ENCODE measurements at regions not wholly inside any gene's neighbourhood (a gene's known extent, or its start where the extent isn't known, plus 50 kb on each side); places are given as distances from the start of the nearest gene placed in this dataset.

DNA sequence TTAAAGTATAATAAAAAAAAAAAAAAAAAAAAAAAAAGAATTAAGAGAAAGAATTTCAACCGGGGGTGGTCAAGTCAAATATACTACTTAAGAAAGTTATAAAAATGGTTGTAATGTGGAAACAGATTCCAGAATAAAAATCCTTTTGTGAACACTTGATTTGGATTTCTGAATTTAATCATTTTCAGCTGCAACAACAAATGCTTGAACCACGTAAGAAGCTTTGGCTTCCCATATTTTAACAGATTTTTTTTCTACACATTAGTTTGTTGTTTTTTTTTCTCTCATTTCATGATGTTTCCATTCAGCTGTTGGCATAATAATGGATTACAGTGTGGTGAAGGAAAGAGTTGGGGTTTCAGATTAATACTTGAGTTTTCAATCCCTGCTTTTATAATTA is 137.3 kb upstream of the AGR3 start:
- no peak for DNase-seq

DNA sequence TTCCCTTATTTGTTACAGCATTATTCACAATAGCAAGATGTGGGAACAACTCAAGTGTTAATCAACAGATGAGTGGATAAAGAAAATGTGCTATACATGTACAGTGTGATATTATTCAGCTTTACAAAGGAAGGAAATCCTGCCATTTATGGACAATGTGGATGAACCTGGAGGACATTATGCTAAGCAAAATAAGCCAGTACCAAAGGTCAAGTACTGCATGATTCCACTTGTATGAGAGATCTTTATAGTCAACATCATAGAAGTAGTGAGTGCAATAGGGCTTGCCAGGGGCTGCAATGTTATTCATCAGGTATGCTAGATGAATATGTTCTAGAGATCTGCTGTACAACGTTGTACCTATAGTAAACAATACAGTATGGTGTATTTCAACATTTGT is 138.5 kb upstream of the AGR3 start:
- no peak for DNase-seq

DNA sequence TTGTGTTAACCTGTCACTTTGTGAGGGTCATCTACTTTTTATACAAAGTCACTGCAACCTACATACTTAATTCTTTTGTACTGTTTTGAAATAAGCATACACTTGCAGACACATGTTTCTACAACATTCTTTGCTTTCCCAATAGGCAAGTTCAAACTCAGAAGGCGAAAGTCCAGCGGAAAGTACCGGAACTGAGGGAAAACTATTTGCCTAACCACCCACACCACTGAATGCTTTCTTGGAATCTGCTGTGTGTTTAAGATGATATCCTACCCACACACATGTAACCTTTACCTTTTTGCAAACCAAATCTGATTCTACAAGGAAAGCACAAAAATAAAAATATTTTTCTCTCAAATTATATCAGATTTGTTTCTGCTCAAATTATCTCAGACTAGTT is 139.4 kb upstream of the AGR3 start:
- no peak for DNase-seq

DNA sequence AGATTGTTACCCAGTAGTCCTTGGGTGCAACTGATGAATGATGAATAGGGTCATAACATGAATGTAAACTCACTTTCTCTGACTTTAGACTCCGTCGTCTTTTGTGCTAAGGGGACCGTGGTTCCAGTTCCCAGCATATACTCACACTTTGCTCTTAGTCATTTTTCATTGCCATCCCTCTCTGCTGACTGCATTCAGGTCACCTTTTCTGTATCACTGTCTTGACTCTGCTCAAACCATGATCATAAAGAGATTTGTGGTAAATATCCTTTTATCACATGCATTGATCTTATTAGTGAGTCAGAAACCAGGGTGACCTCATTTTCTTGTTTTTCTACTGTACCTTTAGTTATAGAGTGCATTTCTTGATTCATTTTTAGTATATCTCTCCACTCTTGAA is 141.1 kb upstream of the AGR3 start:
- no peak for DNase-seq

DNA sequence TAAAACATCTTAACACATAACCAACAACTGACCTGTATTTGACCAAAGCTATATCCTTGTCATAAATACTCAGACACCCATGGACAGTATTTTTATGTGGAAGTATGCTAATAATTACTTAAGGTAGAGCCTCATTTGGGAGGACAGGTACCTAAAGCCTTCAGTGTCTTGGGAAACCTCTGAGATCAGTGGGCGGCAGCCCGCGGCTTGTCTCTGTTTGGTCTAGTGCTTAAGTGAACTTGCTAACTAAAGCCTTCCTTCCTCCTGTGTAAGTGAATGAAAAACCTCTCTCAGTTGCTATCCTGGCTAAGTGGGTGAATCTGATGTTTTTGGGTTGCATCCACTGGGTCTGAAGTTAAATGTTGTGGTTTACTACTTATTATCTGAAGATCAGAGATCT is 144.5 kb upstream of the AGR3 start:
- DNase-seq = no peak

DNA sequence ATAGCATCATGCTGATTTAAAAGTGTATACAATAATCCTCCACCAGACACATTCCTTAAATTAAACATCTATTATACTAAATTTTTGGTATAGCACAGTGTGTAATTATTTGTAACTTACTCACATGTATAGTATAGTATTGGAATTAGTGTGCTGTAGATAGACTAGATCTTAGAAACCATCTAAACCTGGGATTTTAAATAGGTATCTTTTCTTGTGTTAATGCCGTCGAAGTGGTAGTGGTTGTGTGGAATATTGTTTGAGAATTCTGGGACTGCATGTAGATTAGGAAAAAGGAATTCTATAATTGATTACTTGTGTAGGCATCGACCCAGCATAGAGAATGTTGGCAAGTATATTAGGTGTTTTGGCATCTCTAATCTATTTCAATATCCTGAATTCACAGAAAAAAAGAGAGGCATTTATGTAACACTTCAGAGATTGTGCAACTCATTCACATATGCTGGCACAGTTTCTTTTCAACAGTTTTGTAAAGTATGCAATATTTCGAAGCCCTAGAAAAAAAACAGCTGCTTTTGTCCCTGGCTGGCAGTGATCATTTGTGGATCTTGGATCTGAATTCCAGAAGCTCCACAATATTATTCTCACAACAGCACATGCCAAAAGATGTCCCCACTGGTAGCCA is 145.5 kb upstream of the AGR3 start:
- DNase-seq = no peak

DNA sequence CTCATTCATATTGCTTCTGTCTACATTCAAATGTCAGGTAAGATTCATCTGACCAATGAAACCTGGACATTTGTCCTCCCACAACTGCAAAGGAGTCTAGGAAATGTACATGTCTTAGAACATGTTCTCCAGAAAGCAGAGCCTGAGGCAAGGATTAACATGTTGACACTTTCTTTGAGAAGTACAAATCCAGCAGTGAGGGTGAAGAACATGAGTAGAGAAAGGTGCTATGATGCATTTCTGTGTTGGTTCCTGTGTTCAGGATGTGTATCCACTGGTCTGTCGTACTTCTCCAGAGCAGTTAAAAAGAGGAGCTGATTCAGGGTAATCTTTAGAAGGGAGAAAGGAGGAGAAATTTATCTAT is 146.0 kb upstream of the AGR3 start:
- no peak for DNase-seq

DNA sequence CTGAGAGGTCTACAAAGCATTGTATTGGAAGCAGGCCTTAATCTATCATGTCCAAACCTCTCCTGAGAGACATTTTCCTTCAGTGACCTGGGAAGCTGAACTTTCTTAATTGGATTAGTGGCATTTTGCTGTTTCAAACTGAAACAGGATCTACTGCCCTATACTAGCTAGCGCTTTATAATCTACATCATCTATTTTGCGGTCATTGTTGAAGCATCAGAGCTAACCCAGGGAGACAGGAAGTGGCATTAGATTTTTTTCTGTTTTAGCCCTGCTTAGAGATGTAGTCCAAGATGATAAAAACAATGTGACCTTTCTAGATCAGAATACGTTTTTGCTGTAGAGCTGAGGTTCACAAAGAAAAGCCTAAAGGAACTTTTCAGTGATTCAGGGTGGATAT is 147.4 kb upstream of the AGR3 start:
- DNase-seq = no peak

DNA sequence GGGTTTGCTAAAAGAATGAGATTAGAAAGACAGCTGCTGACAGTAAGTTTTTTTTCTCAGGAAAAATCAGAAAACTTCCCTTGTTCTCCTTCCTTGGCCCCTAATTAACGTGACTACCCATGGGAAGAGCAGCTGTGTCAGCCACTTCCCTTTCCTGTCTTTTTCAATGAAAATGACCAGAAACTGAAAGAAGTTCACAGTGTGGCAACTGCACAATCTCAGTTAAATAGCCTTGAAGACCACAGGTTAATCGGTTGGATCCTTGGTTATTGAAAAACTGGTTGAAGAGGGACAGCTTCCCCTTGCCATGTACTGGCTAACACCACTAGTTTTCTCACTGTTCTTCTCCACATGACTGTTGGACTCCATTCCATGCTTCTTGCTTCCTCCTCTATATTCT is 148.8 kb upstream of the AGR3 start:
- no peak for DNase-seq

DNA sequence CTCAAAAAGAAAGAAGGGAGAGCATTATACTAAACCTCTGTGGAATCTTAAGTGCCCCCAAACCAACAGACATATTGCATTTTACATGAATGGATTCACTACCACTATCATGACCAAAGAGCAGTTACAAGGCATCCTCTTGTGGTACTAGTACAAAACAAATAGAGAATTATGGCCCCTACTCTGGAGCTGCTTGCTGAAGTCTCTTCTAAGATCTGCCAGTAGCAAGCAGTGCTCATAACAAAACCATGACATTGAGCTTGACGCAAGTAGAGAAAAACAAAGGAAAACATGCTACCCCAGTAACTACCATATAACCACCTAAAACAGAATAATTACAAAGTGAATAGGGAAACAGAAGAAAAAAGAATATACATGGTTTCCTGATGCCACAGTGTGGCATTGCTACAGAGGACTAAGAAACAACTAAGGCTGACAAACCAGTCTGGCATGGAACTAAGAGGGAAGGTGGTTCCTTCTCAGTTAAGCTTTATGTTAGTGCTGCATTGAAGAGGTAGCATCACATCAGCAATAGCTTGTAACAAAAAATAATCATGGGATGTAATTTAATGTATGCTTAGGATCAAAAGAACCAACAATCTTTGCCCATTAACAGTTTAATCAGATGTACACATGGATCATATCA is 150.2 kb upstream of the AGR3 start:
- DNase-seq = no peak

DNA sequence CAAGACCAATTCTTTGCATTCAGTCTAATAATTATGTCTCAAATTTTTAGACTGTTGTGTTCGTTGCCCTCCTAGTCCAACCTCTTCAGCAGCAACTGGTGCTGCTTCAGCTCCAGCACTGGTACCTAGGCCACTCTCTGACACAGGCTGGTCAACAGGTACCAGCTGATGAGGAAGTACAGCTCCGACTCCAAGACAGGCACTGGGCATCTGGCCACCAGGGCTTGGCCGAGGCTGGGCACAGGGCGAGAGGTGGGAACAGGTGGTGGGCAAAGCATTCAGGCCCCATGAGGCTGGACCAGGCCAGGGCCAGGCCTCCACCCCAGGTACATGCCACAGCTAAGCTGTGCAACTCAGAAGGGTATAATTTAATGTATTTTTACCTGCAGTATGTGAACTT is 151.5 kb upstream of the AGR3 start:
- no peak for DNase-seq

DNA sequence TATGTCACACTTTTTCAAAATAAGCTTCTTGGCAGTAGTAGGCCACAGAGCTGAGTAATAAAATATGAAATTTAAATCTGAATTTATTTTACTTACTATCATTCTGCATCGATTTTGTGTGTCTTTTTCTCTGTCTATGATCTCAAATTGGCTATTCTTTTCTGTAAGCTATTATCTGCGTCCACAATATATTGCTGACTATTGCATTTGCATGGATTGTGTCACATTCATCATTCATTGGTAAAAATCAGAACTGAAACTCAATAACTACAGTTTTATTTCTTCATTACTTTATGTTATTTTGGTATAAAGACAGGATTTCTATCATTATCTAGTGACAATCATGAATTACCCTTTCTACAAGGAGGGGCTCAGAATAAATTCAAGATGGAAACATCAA is 154.8 kb upstream of the AGR3 start:
- DNase-seq = no peak

DNA sequence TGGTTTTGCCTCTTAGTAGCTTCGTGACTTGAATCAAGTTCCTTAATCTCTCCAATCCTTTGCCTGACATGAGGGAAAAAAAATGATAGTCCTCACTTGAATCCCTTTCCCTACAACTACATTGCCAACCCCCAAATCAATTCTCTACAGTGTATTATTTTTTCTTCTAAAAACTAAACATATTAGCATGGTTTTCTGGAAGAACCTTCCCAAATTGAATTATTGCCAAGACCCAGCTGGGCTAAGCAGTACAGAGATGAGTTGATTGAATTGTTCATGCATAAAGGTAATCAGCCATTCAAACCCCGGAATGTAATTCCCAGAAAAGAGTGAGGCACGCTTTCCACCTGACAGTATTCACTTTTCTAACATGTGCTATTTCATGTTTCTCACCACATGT is 155.6 kb upstream of the AGR3 start:
- DNase-seq = no peak

DNA sequence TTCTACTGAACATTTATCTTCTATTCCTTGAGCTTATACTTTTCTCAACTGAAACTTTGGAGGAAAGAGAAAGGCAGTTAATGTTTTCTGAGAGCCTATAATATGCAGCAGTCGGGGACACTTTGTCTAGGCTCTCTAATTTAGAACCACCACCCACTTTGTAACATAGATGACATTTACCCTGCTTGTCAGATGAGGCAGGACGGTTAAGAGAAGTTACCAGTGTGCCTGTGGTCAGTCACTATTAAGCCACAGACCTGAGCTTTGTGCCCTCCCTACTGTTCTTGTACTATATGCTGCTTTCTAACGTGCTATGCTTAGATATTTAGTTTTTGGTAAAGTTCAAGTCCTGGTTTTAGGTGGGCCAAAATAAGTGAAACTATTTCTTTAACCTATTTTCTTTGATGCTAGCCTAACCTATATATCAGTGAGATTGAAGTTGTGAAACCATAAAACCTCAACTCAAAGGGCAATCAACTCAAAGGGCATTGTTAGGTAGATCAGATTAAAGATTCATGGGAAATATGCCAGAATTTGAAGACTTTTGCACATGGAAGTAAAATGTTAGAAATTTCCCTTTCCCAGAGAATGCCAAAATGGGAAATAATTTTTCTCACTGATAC is 156.5 kb upstream of the AGR3 start:
- no peak for DNase-seq

DNA sequence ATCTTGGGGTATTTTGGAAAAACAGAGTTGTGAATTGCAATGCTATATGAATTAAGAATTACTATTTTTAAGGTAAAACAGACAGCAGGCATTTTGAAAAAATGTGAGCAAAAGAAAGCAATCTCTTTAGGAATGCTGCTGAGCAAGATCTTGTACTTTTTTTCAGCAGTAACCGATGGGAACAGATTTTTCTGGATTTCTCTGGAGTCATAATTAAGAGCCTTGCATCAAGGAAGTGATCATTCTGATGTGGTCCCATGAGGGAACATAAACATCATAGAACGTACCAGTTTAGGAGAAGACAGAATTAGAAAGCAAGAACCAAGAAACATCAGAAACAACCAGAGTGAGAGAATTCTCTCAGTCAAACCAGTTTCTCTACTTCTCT is 157.0 kb upstream of the AGR3 start:
- DNase-seq = no peak

DNA sequence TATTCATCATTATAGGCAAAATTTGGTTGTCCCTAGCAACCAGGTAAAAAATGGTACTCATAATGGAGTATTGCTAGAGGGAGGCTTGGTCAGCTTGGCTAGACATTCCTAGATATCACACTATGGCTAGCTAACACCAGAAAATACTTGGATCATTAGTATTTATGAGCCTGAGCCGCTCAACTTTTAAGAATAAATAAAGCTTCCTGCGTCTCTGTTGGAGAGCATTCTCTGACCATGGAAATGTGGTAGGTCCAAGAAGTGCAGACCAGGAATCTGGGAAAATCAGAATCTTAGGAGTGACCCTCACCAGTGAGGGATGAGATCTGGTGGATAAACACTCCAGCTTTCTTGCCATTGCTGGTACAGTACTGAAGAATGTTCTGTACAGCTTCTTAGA is 157.6 kb upstream of the AGR3 start:
- DNase-seq = no peak

DNA sequence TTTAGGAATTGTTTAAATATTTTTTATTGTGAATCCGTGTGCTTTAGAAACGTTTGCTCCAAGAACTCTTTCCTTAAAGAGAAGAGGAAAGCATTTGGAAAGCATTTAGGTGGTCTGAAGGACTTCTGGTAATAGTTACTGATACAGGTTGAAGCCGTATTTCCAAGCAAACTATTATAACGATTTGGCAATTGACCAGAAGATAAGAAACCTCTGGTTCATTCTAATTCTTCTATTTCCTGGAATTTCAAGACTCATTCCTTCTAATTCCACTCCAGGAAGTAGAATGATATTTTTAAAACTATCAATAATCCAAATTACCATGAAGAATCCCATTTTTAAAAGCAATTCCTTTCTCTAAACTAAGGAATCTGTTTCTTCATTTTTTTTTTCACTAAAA is 158.9 kb upstream of the AGR3 start:
- DNase-seq = no peak

DNA sequence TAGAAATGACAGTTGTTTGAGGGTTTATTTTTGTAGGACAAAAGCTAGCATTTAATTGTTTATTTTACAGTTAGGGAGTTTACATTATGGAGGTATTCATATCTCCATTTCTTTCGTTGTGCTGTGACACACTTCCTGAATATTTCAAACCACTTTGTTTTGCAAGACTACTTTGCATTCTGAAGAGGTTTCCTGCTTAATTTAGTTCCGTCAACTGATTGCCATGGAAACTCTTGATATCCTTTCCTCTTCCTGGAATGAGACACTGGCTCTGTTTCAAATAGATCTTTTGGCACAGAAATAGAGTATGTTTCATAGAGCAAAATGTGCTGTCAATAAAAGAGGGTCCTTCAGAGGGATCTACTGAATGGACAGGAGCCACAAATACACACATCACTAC is 159.5 kb upstream of the AGR3 start:
- peak in 1 of 56 donors; percentile 2 for DNase-seq

DNA sequence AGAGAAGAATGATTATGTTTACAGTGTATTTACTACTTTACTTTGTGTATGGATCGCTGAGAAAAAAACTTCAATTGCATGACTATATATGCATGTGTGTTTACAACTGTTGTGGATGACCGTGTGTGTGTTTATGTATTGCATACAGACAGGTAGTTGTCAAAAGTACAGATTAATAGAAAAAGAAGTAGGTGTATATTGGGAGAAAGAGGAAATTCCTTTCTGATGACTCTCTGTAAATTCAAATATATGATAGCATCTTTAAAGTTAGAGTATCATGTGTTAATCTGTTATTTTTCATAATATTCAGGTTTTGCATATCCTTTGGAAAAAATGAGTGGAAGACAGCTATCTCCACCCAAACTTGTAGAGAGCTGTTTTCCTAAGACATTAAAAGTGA is 160.4 kb upstream of the AGR3 start:
- DNase-seq = no peak

DNA sequence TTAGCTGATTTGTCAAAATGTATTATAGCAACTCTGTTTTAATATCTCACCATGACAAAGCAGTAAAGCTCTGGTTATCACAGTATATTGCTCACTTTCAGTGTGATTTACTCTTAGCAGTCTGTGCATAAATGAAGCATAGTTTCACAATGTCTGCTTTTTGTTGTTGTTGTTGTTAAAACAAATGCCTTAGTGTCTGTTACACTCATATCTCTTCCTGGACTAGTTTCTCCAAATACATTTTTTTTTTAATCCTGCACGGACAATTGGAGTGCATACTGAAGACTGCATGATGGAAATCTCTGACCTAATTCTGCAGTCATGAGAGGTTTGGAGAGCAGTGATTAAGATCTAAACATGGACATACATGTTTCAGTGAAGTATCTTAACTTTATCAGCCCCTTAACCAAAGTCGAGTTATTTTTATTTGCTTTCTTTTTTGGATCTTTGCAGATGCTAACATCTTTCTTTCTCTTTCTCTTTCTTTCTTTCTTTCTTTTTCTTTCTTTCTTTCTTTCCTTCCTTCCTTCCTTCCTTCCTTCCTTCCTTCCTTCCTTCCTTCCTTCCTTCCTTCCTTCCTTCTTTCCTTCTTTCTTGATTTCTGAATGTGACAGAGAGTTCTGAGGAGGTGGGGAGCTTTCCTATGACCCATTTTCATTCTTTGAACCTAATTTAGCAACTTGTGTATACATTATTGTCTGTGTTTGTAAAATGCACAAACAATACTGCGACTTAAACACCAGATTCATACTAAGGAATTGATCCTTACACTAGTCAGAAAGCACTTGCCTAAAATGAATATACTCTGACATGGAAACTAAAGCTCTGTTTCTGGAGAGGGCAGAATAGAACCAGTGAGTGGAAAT is 161.5 kb upstream of the AGR3 start:
- DNase-seq = no peak

DNA sequence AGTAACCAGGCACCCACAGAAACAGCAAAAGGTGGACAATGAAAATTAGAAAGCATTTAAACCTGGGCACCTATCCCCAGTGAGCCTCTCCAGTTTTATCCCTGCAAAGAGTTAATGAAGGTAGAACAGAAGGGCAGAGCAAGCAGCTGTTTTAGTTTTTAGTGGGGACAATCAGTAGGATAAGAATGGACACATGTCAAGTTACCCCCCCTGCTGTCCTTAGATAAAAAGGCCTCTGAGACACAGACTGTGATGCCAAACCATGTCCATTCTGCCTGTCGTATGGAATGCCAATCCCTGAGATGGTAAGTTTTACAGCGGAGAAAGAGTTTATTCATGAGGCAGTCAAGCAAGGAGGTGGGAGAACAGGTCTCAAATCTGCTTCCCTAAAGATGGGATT is 162.6 kb upstream of the AGR3 start:
- DNase-seq = no peak

DNA sequence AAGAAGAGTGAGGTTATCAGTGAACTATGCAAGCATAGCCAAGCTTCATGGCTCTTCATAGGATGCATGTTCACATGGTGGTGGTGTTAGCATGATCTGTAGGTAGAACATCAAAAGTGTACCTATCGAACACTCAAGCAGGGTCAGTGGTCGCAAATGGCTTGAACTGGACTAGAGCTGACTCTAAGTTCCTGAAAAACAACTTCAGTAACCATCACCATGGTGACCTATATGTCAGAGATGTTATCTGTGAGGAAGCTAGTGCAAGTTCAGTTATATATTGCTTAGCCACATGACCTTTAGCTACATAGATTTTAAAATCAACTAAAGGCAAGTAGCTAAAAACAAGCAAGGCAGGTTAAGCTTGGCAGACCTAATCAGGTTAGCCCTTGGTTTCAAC is 163.1 kb upstream of the AGR3 start:
- no peak for DNase-seq

DNA sequence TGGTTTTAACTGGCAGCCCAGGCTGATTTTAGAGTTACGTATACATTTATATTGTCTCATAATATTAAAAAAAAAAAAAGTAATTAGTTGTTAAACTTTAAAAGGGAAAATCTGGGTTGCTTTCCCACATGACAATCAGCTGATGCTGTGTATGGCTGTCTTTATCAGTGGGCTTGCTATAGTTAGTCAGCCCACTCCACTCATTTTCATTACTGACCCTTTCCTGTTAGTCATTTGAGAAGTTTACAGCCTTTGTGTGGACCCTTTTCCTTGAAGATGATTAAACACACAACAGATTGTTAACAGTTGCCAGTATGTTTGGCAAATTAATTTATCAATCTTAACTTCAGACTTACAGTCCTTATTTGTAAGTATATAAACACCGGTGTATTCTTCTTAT is 164.5 kb upstream of the AGR3 start:
- no peak for DNase-seq
